DND-41 (cell line): ENCODE measurements at regions not wholly inside any gene's neighbourhood (a gene's known extent, or its start where the extent isn't known, plus 50 kb on each side); places are given as distances from the start of the nearest gene placed in this dataset.

Source experiments
- ATAC-seq: fragments of 200-7000 bp; cut with Tn5 transposase; 3 replicates; pipeline ENCODE4 v1.9.1; 2021; ENCODE audit warnings: low read depth; ENCODE audit not compliant: insufficient read depth
- DNase-seq: peaks from one replicate; pipeline ENCODE4 v3.0.0-alpha.2; 2020
- H2AFZ ChIP-seq: 2 replicates; pipeline ENCODE4 v1.6.0; 2012; ENCODE audit warnings: low read depth, low read length
- H3K27ac ChIP-seq: 2 replicates; pipeline ENCODE4 v1.5.1; 2012; ENCODE audit warnings: low read length, inconsistent platforms
- H3K27me3 ChIP-seq: fragments of 200-600 bp; sonication (generic); 2 replicates; pipeline ENCODE4 v1.6.0; 2012; ENCODE audit warnings: low read length, mild to moderate bottlenecking, inconsistent platforms; ENCODE audit not compliant: insufficient read depth, poor library complexity
- H3K36me3 ChIP-seq: 2 replicates; pipeline ENCODE4 v1.5.1; 2012; ENCODE audit warnings: low read length, inconsistent platforms; ENCODE audit not compliant: insufficient read depth
- H3K4me1 ChIP-seq: 2 replicates; pipeline ENCODE4 v1.5.1; 2012; ENCODE audit warnings: mild to moderate bottlenecking, low read length; ENCODE audit not compliant: insufficient read depth
- H3K4me2 ChIP-seq: 2 replicates; pipeline ENCODE4 v1.6.0; 2012; ENCODE audit warnings: mild to moderate bottlenecking, moderate library complexity, low read length, inconsistent platforms; ENCODE audit not compliant: insufficient read depth
- H3K4me3 ChIP-seq, 2 experiments: fragments of 200-600 bp in 1 of 2; shearing (Covaris generic) in 1 of 2; 2 replicates each; pipeline ENCODE4 v1.5.1; 2012 to 2016; ENCODE audit warnings: inconsistent platforms in 2 of 2, low read length in 2 of 2, mild to moderate bottlenecking in 2 of 2, low read depth in 1 of 2, moderate library complexity in 1 of 2
- H3K79me2 ChIP-seq: 2 replicates; pipeline ENCODE4 v1.6.0; 2012; ENCODE audit warnings: low read length, inconsistent platforms; ENCODE audit not compliant: insufficient read depth
- H3K9ac ChIP-seq: 2 replicates; pipeline ENCODE4 v1.6.0; 2012; ENCODE audit warnings: low read depth, mild to moderate bottlenecking, inconsistent platforms, low read length, moderate library complexity
- H3K9me3 ChIP-seq: 2 replicates; pipeline ENCODE4 v1.5.1; 2012; ENCODE audit warnings: low read length, moderate library complexity, mild to moderate bottlenecking, inconsistent platforms; ENCODE audit not compliant: insufficient read depth, severe bottlenecking
- H4K20me1 ChIP-seq: 2 replicates; pipeline ENCODE4 v1.6.0; 2012; ENCODE audit warnings: low read length; ENCODE audit not compliant: insufficient read depth
- CTCF ChIP-seq: IDR thresholded peaks from 2 replicates; pipeline ENCODE4 v1.5.1; 2012; ENCODE audit warnings: borderline replicate concordance, low read length, moderate library complexity, mild to moderate bottlenecking; ENCODE audit not compliant: poor library complexity, severe bottlenecking; ENCODE audit errors: extremely low read depth
- EZH2 ChIP-seq: IDR thresholded peaks from 3 replicates; pipeline ENCODE4 v1.6.1; 2012; ENCODE audit warnings: borderline replicate concordance, low read depth, mild to moderate bottlenecking, moderate library complexity, low read length, inconsistent platforms; ENCODE audit not compliant: severe bottlenecking

DNA sequence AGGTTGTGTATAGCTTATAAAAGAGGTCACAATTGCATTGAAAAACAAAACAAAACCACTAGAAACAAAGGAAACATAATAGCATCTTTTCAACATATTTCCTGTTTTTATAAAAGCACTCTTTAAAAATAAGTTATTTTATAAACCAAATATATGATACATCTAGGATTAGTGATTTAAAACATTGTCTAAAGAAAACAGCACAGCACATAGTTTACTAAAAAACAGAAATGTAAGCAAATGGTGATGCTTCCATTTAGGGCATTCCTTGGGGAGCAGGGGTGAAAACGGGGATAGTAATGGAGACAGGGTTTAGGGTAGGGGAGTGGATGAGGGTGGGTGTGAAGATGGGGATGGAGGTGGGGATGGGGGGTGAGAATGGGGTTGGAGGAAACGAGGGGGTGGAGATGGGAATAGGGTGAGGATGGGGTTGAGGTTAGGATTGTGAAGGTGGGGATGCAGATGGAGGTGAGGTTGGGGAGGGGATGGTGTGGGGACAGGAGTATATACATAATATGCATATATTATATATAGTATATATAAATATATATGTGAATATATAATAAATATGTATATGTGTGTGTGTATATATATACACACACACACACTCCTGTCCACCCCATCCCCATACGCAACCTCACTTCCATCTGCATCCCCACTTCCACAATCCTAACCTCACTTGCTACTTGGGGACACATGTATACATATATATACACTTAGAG, 1519.5 kb downstream of the CDH11 start:
- Histone ChIP-seq H3K4me1 (no peaks in the 10 kb centered on the region), H3K9me3 (no peaks in the 10 kb centered on the region), H3K4me2 (no peak overlapping the region), H4K20me1 (no peaks in the 10 kb centered on the region), H2AFZ (no peak overlapping the region), H3K27me3 (no peaks in the 10 kb centered on the region), H3K27ac (no peak overlapping the region), H3K36me3 (no peaks in the 10 kb centered on the region), H3K9ac (no peak overlapping the region), H3K4me3 (no peak overlapping the region), H3K79me2 (no peaks in the 10 kb centered on the region)
- no peak for DNase-seq
- ATAC-seq = no peak
- TF ChIP-seq CTCF (no peak), EZH2 (no peak)

GRCh38 chr16:63596716-63597115, 1525.1 kb downstream of the CDH11 start:
- Histone ChIP-seq H3K9me3 (no peaks in the 10 kb centered on the region), H3K4me3 (no peak overlapping the region)

DNA sequence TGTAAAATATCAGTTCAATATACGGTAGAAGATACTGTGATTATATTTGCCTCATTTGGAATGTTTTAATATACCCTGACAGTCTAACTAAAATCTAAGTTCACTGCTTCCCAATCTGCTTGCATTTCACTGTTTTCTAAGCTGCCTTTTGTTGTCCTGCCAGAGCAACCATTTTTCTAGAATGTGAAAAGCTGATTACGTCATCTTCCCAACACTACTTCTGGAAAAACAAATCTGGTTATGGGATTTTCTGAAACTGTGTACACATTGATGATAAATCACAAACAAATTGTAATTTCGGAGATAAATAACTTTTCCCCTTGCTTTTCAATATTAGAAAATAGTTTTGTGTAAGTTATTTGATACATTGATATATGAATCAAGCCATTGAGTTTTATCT, 1529.0 kb downstream of the CDH11 start:
- no peaks in the 10 kb centered on the region for H3K9me3 ChIP-seq

More at GRCh38 chr16:63596716-63597115, 1525.1 kb downstream of the CDH11 start:
- no peaks in the 10 kb centered on the region for H3K4me1 ChIP-seq
- no peaks in the 10 kb centered on the region for H3K36me3 ChIP-seq
- no peak overlapping the region for H3K4me2 ChIP-seq
- ATAC-seq (no peak), DNase-seq (no peak)
- H3K27me3 ChIP-seq = no peaks in the 10 kb centered on the region
- H3K9ac ChIP-seq = no peak overlapping the region
- no peaks in the 10 kb centered on the region for H4K20me1 ChIP-seq
- H3K79me2 ChIP-seq = no peaks in the 10 kb centered on the region
- no peak overlapping the region for H3K27ac ChIP-seq
- no peak overlapping the region for H2AFZ ChIP-seq
- TF ChIP-seq EZH2 (no peak), CTCF (no peak)

More for the DNA sequence above, 1529.0 kb downstream of the CDH11 start:
- ATAC-seq = no peak
- Histone ChIP-seq H2AFZ (no peak overlapping the region), H4K20me1 (no peaks in the 10 kb centered on the region), H3K27me3 (no peaks in the 10 kb centered on the region), H3K4me3 (no peak overlapping the region), H3K27ac (no peak overlapping the region), H3K4me1 (no peaks in the 10 kb centered on the region), H3K4me2 (no peak overlapping the region), H3K9ac (no peak overlapping the region), H3K36me3 (no peaks in the 10 kb centered on the region), H3K79me2 (no peaks in the 10 kb centered on the region)
- TF ChIP-seq EZH2 (no peak), CTCF (no peak)
- DNase-seq = no peak
